ENCODE measurements at regions not wholly inside any gene's neighbourhood (a gene's known extent, or its start where the extent isn't known, plus 50 kb on each side); places are given as distances from the start of the nearest gene placed in this dataset.

DNA sequence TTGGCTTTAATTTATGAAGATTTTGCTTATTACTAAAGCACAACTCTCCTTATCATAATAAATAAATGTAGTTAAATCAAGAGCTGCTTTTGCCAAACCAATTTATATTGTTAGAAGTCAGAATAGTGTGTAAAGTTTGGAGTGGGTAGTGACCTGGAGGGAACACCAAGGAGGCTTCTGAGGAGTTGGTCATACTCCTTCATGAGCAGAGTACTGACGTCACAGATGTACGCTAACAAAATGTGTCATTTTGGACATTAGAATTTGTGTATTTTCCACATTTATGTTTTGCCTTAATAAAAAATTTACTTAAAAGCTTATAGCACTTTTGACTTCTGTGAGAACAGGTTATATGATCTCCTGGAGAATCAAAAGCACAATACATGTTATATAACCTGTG lies 953.5 kb upstream of the INTU start:
- H3K27ac ChIP-seq (ENCODE audit: insufficient read depth, low read length) = no peak overlapping the region
- H3K9me3 ChIP-seq (ENCODE audit: control insufficient read depth, insufficient read depth, low read depth, low read length) = no peaks in the 10 kb centered on the region
- H3K4me1 ChIP-seq (ENCODE audit: control insufficient read depth, extremely low read depth, insufficient read depth, low read length) = no peaks in the 10 kb centered on the region
- H3K9ac ChIP-seq (ENCODE audit: insufficient read depth, low read length) = no peak overlapping the region
- TF ChIP-seq, protein P1, sequence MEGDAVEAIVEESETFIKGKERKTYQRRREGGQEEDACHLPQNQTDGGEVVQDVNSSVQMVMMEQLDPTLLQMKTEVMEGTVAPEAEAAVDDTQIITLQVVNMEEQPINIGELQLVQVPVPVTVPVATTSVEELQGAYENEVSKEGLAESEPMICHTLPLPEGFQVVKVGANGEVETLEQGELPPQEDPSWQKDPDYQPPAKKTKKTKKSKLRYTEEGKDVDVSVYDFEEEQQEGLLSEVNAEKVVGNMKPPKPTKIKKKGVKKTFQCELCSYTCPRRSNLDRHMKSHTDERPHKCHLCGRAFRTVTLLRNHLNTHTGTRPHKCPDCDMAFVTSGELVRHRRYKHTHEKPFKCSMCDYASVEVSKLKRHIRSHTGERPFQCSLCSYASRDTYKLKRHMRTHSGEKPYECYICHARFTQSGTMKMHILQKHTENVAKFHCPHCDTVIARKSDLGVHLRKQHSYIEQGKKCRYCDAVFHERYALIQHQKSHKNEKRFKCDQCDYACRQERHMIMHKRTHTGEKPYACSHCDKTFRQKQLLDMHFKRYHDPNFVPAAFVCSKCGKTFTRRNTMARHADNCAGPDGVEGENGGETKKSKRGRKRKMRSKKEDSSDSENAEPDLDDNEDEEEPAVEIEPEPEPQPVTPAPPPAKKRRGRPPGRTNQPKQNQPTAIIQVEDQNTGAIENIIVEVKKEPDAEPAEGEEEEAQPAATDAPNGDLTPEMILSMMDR (conservative IDR thresholded peaks at IDR 0.05 in 1 of 2, IDR thresholded peaks at IDR 0.05 in 1 of 2; ENCODE audit: low read depth in 1 of 2, low read length in 2 of 2) = no peak
- TF ChIP-seq EZH2 (IDR thresholded peaks at IDR 0.05; ENCODE audit: low read length, missing control alignments) = no peak
- no peaks in the 10 kb centered on the region for H3K36me3 ChIP-seq (ENCODE audit: control insufficient read depth, insufficient read depth, low read length)
- no peaks in the 10 kb centered on the region for H4K20me1 ChIP-seq (ENCODE audit: control insufficient read depth, extremely low read depth, insufficient read depth, low read length)
- no peak for DNase-seq (ENCODE audit: low read depth in 2 of 2)
- H3K4me3 ChIP-seq (replicated peaks in 1 of 4; ENCODE audit: control extremely low read depth in 1 of 4, insufficient read depth in 1 of 4, low read depth in 3 of 4, low read length in 4 of 4) = no peak overlapping the region
- no peak overlapping the region for H3K4me2 ChIP-seq (ENCODE audit: extremely low read depth, insufficient read depth, low read length)
- H2AFZ ChIP-seq (ENCODE audit: low read length) = no peak overlapping the region
- H3K27me3 ChIP-seq (ENCODE audit: control insufficient read depth, insufficient read depth, low read length) = no peaks in the 10 kb centered on the region
- no peaks in the 10 kb centered on the region for H3K79me2 ChIP-seq (ENCODE audit: control insufficient read depth, insufficient read depth, low read length)

DNA sequence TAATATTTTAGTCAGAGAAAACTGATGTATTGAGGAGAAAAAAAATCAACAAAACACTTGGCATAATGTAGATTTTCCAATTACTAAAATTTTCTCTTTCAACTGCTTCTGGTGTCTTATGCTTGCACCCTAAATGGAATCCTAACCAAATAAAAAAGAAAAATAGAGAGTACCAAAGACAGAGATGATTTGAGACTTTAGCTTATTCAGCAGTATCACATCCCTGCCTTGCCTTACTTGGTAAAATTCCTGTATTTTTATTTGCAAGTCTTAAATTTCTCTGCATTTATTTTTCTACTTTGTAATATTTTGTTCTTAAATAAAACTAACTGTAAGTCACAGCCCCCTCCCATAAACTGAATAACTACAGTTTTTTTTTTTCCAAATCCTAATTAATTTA lies 950.5 kb upstream of the INTU start:
- Histone ChIP-seq H3K27me3 (ENCODE audit: control insufficient read depth, insufficient read depth, low read length) (no peaks in the 10 kb centered on the region), H3K4me1 (ENCODE audit: control insufficient read depth, extremely low read depth, insufficient read depth, low read length) (no peaks in the 10 kb centered on the region), H3K9ac (ENCODE audit: insufficient read depth, low read length) (no peak overlapping the region), H3K27ac (ENCODE audit: insufficient read depth, low read length) (no peak overlapping the region), H3K4me3 (replicated peaks in 1 of 4; ENCODE audit: control extremely low read depth in 1 of 4, insufficient read depth in 1 of 4, low read depth in 3 of 4, low read length in 4 of 4) (no peak overlapping the region), H4K20me1 (ENCODE audit: control insufficient read depth, extremely low read depth, insufficient read depth, low read length) (no peaks in the 10 kb centered on the region), H3K36me3 (ENCODE audit: control insufficient read depth, insufficient read depth, low read length) (no peaks in the 10 kb centered on the region), H3K79me2 (ENCODE audit: control insufficient read depth, insufficient read depth, low read length) (no peaks in the 10 kb centered on the region), H3K9me3 (ENCODE audit: control insufficient read depth, insufficient read depth, low read depth, low read length) (no peaks in the 10 kb centered on the region), H2AFZ (ENCODE audit: low read length) (no peak overlapping the region), H3K4me2 (ENCODE audit: extremely low read depth, insufficient read depth, low read length) (no peak overlapping the region)
- no peak for TF ChIP-seq EZH2 (IDR thresholded peaks at IDR 0.05; ENCODE audit: low read length, missing control alignments)
- TF ChIP-seq, protein P1 (conservative IDR thresholded peaks at IDR 0.05 in 1 of 2, IDR thresholded peaks at IDR 0.05 in 1 of 2; ENCODE audit: low read depth in 1 of 2, low read length in 2 of 2) = no peak
- DNase-seq (ENCODE audit: low read depth in 2 of 2) = no peak

- no peak for DNase-seq (ENCODE audit: low read depth in 2 of 2)
- H3K4me2 ChIP-seq (ENCODE audit: extremely low read depth, insufficient read depth, low read length) = no peak overlapping the region
- H2AFZ ChIP-seq (ENCODE audit: low read length) = no peak overlapping the region
- H3K27ac ChIP-seq (ENCODE audit: insufficient read depth, low read length) = no peak overlapping the region
- no peaks in the 10 kb centered on the region for H4K20me1 ChIP-seq (ENCODE audit: control insufficient read depth, extremely low read depth, insufficient read depth, low read length)
- no peak overlapping the region for H3K4me3 ChIP-seq (replicated peaks in 1 of 4; ENCODE audit: control extremely low read depth in 1 of 4, insufficient read depth in 1 of 4, low read depth in 3 of 4, low read length in 4 of 4)
- no peaks in the 10 kb centered on the region for H3K27me3 ChIP-seq (ENCODE audit: control insufficient read depth, insufficient read depth, low read length)
- H3K9me3 ChIP-seq (ENCODE audit: control insufficient read depth, insufficient read depth, low read depth, low read length) = no peaks in the 10 kb centered on the region
- no peaks in the 10 kb centered on the region for H3K36me3 ChIP-seq (ENCODE audit: control insufficient read depth, insufficient read depth, low read length)
- TF ChIP-seq, protein P1 (conservative IDR thresholded peaks at IDR 0.05 in 1 of 2, IDR thresholded peaks at IDR 0.05 in 1 of 2; ENCODE audit: low read depth in 1 of 2, low read length in 2 of 2) = no peak
- no peak for TF ChIP-seq EZH2 (IDR thresholded peaks at IDR 0.05; ENCODE audit: low read length, missing control alignments)
- no peak overlapping the region for H3K9ac ChIP-seq (ENCODE audit: insufficient read depth, low read length)
- H3K79me2 ChIP-seq (ENCODE audit: control insufficient read depth, insufficient read depth, low read length) = no peaks in the 10 kb centered on the region
- no peaks in the 10 kb centered on the region for H3K4me1 ChIP-seq (ENCODE audit: control insufficient read depth, extremely low read depth, insufficient read depth, low read length)
These were observed 946.3 kb upstream of the INTU start for GRCh38 chr4:126686491-126686890.

Data from fibroblast of lung (primary cell).